GM19372 (cell line): ENCODE measurements at regions not wholly inside any gene's neighbourhood (a gene's known extent, or its start where the extent isn't known, plus 50 kb on each side); places are given as distances from the start of the nearest gene placed in this dataset.
A peak's percentile ranks its signal among the peaks of the same experiment; 100 is the strongest.

Experiments
- ATAC-seq: cut with Tn5 transposase; IDR thresholded peaks from one replicate; pipeline ENCODE4 v1.9.1; 2021; ENCODE audit warnings: mild to moderate bottlenecking, low read depth, moderate library complexity; ENCODE audit not compliant: unreplicated experiment

- no peak for ATAC-seq
These were observed 278.2 kb upstream of the GATB start for GRCh38 chr4:152039023-152039481.

DNA sequence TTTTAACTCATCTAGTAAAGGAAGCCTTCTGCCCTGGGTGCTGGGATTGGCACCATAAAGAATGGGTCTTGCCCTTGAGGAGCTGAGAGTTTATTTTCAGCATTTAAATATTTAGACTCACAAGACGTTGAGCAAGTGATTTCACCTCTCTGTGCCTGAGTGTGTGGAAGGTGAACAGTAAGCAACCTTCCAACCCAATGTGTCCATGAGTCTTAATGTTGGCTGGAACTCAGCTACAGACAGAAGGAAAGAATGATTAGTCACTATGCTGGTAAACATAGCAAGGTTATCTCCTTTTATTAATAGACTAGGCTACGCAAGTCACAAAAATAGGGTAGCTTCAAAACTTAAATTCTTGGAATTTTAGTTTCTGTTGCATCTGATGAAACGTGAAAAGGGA lies 277.4 kb upstream of the GATB start:
- ATAC-seq = no peak

- ATAC-seq = no peak
These were observed 276.6 kb upstream of the GATB start for GRCh38 chr4:152037435-152037834.

- ATAC-seq = no peak
These were observed 272.8 kb upstream of the GATB start for GRCh38 chr4:152033621-152034020.

DNA sequence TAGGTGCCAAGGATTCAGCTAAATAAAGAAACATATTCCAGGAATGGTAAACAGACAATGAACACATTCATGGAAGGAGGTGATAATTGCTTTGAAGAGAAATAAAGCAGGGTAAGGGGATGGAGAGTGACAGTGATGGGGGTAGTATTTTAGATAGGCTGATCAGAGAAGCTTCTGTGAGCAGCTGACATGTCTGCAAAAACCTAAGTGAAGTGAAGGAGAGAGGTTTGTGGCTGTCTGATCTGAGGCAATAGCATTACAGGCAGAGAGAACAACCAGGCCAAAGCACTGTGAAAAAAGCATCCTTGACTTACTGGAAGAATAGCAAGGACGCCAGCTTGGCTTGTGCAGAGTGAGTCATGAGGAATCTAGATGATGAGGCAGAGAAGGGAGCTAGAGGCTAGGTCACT lies 271.9 kb upstream of the GATB start:
- no peak for ATAC-seq

DNA sequence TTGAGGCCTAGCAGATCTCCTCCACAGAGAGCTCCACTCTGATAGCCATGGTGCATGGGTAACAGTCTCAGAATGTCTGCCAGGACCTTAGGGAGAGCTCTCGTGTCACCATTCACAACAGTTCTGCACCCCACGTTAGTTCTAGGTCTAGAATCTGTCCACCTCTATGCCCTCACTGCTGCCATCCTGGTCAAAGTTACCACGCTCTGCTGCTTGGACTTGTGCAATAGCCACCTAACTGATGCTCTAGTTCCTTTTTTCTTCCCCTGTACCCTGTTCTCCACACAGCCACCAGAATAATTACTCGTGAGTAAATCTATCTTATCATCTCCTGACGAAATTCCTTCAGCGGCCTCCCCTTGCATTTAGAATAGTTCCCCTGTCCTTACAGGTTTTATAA lies 268.8 kb upstream of the GATB start:
- no peak for ATAC-seq

DNA sequence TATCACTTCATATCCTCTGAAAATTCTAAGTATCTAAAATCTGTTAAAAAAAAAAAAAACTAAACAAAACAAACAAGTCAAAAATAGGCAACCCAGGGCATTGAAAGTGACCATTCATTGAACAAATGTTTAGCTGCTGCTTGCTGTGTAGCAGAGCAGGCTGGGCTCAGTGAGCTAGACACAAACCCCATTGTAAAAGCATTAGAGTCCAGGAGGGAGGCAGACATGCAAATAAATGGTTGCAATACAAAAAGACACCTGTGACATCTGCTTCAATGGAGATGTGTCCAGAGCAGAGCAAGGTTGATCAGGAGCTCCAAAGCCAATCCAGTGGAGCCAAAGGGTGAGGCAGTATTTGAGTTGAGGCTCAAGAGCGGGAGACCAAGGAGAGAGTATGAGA lies 267.3 kb upstream of the GATB start:
- ATAC-seq = no peak

DNA sequence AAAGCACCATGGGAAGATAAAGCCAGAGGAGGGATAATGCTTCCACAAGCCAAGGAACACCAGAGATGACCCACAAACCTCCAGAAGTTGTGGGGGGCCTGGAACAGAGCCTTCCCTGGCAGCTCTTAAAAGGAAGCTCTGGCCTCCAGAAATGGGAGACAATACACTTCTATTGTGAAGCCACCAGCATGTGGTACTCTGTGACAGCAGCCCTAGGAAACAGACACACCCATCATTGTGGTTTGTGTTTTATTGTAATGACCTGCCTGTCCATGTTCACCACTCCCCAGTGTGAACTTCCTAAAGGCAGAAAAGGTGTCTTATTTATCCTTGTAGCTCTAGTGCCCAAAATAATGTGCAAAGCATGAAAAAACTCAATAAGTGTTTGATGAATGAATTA lies 264.1 kb upstream of the GATB start:
- no peak for ATAC-seq

DNA sequence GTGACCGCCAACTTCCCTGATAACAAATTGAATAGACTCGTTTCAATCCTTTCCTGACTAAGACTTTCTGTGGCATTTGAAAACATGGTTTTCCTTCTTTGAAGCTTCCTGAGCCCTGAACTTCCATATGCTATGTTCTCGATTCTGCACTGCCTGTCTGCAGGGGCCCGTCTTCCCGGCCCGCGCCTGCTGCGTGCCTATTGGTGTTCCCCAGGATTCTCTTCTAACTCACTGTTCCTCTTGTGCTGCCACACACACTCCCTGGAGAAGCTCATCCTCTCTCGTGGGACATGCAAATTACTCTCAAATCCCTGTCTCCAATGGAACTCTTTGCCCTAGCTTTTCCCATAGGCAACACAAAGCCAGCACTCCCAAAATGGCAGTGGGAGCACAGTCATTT lies 262.9 kb upstream of the GATB start:
- no peak for ATAC-seq

GRCh38 chr4:152022543-152022942 lies 261.7 kb upstream of the GATB start:
- no peak for ATAC-seq

- ATAC-seq = no peak
These were observed 261.1 kb upstream of the GATB start for GRCh38 chr4:152021788-152022438.

- ATAC-seq = no peak
These were observed 259.3 kb upstream of the GATB start for GRCh38 chr4:152020073-152020472.

GRCh38 chr4:152016303-152016620 lies 255.5 kb upstream of the GATB start:
- ATAC-seq = no peak

GRCh38 chr4:152015597-152016302 lies 254.9 kb upstream of the GATB start:
- no peak for ATAC-seq

DNA sequence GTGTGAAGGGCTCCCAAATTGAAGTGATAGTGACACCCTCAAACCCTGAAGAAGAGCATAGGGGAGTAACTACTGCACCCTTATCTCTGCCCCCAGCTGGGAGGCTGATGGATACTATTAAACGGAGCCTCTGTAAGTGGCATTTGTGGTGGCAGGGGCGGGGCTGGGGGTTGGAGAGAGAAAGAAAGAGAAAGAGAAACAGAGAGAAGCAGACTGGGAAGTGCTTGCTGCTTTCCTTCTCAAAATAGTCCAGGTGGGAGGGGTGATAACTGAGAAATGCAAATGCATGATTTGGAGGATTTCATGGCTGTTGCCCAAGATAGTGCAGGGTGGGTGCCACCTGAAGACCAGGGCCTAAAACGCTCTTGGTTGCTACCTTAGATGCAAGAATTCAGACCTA lies 253.5 kb upstream of the GATB start:
- peak; percentile 87 for ATAC-seq

GRCh38 chr4:152011469-152011868 lies 250.7 kb upstream of the GATB start:
- ATAC-seq = no peak

DNA sequence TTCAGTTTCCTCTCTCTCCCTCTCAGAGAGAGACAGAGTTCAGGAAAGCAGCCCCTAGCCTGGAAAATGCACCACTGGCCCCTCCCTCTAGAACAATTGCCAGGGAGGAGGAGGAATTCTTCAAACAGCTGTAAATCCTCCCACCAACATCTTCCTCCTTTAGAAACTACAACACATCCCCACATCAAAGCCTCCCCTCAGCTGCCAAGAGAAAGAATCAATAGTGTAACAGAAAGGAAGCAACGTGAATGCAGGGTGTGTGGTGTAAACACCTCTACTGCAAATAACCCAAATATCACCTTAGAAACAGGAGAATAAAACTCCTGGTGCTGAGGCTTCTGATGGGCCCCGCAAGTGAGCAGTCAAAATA lies 249.9 kb upstream of the GATB start:
- no peak for ATAC-seq

GRCh38 chr4:152009983-152010709 lies 249.3 kb upstream of the GATB start:
- no peak for ATAC-seq

DNA sequence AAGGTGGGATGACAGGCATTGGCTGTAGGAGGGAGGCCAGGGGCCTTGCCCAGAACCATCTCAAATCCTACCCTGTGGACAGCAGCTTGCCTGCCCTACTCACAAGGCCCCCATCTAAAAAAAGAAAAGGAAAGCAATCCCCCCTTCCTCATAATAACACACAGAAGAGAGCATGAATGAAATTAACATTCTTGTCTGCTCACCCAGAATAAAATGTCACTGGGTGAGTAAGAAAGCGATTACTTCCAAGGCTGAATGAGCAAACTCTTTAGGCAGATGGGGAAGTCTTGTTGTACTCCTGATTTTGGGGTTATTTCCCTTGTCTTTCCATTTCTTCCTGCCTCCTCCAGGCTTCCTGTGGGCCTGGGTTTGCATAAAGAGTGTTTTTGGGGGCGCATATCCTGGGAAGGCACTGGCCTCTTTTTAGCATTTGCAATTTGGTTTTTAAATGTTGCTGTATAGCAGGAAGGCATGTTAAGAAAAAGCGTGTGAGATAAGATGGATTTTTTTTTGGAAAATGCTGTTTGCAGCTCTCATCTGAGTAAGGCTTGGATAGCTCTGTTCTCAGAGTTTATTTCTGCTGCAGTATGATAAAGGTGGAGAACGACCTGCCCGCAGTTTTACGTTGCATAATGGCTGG lies 248.3 kb upstream of the GATB start:
- ATAC-seq = no peak

- no peak for ATAC-seq
These were observed 246.3 kb upstream of the GATB start for GRCh38 chr4:152007111-152007510.

- ATAC-seq = no peak
These were observed 244.0 kb upstream of the GATB start for GRCh38 chr4:152004801-152005200.
